Ishikawa (cell line): ENCODE measurements at regions not wholly inside any gene's neighbourhood (a gene's known extent, or its start where the extent isn't known, plus 50 kb on each side); places are given as distances from the start of the nearest gene placed in this dataset.

ENCODE experiments used
- CEBPB ChIP-seq: IDR thresholded peaks from 2 replicates; pipeline ENCODE4 v1.6.1; 2012
- CREB1 ChIP-seq: IDR thresholded peaks from 2 replicates; pipeline ENCODE4 v1.6.1; 2012; ENCODE audit warnings: low read depth
- EGR1 ChIP-seq: IDR thresholded peaks from 2 replicates; pipeline ENCODE4 v1.6.1; 2012
- EP300 ChIP-seq: IDR thresholded peaks from 2 replicates; pipeline ENCODE4 v1.6.1; 2012; ENCODE audit warnings: borderline replicate concordance
- FOXM1 ChIP-seq: IDR thresholded peaks from 2 replicates; pipeline ENCODE4 v1.6.1; 2012; ENCODE audit warnings: low read depth, borderline replicate concordance
- NFIC ChIP-seq: IDR thresholded peaks from 2 replicates; pipeline ENCODE4 v1.6.1; 2012
- RAD21 ChIP-seq: IDR thresholded peaks from 2 replicates; pipeline ENCODE4 v1.6.1; 2012; ENCODE audit warnings: low read depth
- TAF1 ChIP-seq: IDR thresholded peaks from 2 replicates; pipeline ENCODE4 v1.6.1; 2012; ENCODE audit warnings: low read depth, mild to moderate bottlenecking
- TCF12 ChIP-seq: IDR thresholded peaks from 2 replicates; pipeline ENCODE4 v1.6.1; 2012; ENCODE audit warnings: low read depth
- TEAD4 ChIP-seq: IDR thresholded peaks from 2 replicates; pipeline ENCODE4 v1.6.1; 2012
- YY1 ChIP-seq: IDR thresholded peaks from 2 replicates; pipeline ENCODE4 v1.6.1; 2012; ENCODE audit warnings: low read depth
- ZBTB7A ChIP-seq: IDR thresholded peaks from 2 replicates; pipeline ENCODE4 v1.6.1; 2012; ENCODE audit warnings: low read depth
- TF ChIP-seq, protein P1 (sequence below): IDR thresholded peaks from 2 replicates; pipeline ENCODE4 v1.6.1; 2012; ENCODE audit warnings: low read depth, mild to moderate bottlenecking
- TF ChIP-seq, protein P2 (sequence below): IDR thresholded peaks from 2 replicates; pipeline ENCODE4 v1.6.1; 2012
- TF ChIP-seq, protein P3 (sequence below): IDR thresholded peaks from 2 replicates; pipeline ENCODE4 v1.6.1; 2012

DNA sequence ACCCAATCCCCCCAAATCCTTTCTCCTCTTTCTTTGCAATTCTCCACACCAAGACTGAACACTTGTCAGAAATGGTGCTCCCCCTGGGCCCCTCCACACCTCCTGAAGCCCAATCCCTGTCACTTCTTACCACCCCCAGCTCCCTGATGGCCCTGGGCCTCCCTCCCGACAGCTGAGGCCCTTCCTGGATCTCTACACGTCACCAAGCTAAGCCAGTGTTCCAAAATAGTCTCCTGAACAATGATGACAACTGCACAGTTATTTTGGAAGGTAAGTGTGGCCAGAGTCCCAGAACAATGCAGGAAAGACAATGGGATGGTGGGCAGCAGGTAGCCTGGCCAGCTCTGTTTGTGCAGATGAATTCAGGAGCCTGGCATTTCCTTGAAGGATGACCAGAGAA lies 63.7 kb upstream of the PRSS3 start:
- TF ChIP-seq, protein P1, sequence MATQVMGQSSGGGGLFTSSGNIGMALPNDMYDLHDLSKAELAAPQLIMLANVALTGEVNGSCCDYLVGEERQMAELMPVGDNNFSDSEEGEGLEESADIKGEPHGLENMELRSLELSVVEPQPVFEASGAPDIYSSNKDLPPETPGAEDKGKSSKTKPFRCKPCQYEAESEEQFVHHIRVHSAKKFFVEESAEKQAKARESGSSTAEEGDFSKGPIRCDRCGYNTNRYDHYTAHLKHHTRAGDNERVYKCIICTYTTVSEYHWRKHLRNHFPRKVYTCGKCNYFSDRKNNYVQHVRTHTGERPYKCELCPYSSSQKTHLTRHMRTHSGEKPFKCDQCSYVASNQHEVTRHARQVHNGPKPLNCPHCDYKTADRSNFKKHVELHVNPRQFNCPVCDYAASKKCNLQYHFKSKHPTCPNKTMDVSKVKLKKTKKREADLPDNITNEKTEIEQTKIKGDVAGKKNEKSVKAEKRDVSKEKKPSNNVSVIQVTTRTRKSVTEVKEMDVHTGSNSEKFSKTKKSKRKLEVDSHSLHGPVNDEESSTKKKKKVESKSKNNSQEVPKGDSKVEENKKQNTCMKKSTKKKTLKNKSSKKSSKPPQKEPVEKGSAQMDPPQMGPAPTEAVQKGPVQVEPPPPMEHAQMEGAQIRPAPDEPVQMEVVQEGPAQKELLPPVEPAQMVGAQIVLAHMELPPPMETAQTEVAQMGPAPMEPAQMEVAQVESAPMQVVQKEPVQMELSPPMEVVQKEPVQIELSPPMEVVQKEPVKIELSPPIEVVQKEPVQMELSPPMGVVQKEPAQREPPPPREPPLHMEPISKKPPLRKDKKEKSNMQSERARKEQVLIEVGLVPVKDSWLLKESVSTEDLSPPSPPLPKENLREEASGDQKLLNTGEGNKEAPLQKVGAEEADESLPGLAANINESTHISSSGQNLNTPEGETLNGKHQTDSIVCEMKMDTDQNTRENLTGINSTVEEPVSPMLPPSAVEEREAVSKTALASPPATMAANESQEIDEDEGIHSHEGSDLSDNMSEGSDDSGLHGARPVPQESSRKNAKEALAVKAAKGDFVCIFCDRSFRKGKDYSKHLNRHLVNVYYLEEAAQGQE, result no peak
- TF ChIP-seq ZBTB7A, result no peak
- no peak for TF ChIP-seq TAF1
- no peak for TF ChIP-seq EGR1
- TF ChIP-seq EP300, result no peak
- TF ChIP-seq, protein P2, sequence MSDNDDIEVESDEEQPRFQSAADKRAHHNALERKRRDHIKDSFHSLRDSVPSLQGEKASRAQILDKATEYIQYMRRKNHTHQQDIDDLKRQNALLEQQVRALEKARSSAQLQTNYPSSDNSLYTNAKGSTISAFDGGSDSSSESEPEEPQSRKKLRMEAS, result no peak
- no peak for TF ChIP-seq FOXM1
- no peak for TF ChIP-seq NFIC
- no peak for TF ChIP-seq CREB1
- no peak for TF ChIP-seq TEAD4
- TF ChIP-seq CEBPB, result no peak
- TF ChIP-seq TCF12, result no peak
- TF ChIP-seq YY1, result no peak
- no peak for TF ChIP-seq RAD21
- TF ChIP-seq, protein P3, sequence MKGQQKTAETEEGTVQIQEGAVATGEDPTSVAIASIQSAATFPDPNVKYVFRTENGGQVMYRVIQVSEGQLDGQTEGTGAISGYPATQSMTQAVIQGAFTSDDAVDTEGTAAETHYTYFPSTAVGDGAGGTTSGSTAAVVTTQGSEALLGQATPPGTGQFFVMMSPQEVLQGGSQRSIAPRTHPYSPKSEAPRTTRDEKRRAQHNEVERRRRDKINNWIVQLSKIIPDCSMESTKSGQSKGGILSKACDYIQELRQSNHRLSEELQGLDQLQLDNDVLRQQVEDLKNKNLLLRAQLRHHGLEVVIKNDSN, result no peak

DNA sequence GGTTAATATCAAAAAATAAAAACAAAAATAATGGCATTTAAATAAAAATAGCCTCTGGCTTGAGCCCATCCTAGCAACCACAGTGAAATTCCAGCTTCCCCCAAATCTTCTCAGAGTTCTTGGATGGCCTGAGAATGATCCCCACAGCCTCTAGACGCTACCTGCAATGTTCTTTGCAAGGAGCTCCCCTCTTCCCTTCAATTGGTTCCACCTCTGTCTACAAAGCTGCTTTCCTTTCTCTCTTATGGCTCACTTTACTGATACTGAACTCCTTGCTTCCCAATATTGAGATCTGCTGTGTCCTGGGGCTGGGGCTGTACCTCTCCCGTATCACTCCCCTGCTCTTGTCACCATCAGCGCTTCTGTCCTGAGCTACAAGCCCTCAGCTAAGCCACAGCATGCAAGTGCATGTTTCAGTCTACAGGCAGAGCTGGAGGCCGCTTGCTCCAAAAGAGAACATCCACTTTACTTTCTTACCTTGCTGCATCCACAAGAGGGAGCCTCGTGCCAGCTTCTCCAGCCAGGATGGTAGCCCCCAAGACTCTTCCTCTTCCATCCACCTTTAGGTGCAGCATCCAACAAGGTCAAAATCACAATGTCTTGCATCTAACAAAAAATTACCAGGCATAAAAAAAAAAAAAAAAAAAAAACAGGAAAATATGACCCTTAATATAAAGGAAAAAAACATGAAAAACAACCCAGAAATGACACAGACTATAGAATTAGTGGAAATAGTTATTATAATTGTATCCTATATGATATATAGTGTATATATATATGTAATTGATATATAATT lies 57.4 kb upstream of the PRSS3 start:
- TF ChIP-seq RAD21 (peak; percentile 81), YY1 (no peak)

DNA sequence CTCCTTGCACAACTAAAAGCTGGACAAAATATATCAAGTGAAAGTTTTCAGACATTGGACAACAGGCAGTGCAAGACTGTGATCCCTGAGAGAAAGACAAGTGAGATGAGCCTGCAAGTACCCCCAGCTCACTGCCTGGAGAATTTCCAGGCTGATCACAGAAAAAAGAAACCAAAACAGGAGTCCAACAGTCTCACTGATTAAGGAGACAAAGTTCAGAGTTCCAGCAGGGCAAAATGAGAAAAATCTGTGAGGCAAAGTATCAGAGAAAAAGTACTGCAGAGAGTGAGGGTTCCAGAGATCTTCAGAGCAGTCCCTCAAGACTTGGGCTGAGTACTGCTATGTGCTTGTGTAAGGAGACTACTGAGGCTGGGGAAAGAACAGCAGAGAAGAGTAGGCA lies 56.0 kb upstream of the PRSS3 start:
- TF ChIP-seq FOXM1 (no peak), ZBTB7A (no peak), TCF12 (no peak), EP300 (no peak), YY1 (no peak), CEBPB (no peak), CREB1 (no peak), EGR1 (no peak)
- TF ChIP-seq, protein P1, result no peak
- TF ChIP-seq, protein P3, result no peak

DNA sequence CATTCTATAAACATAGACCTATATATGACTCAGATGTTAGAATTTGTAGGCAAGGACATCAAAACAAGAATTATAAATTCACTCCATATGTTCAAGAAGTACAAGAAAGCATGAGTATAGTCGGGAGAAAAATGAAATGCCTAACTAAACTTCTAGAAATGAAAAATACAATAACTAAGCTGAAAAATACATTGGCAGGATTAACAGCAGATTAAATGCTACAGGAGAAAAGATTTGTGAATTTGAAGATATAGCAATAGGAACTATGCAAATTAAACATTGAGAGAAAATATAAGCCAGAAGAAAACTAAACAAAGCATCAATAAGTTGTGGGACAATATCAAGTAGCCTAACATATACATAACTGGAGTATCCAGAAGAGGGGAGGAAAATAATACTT lies 55.3 kb upstream of the PRSS3 start:
- no peak for TF ChIP-seq ZBTB7A
- no peak for TF ChIP-seq FOXM1
- TF ChIP-seq, protein P3, result no peak

DNA sequence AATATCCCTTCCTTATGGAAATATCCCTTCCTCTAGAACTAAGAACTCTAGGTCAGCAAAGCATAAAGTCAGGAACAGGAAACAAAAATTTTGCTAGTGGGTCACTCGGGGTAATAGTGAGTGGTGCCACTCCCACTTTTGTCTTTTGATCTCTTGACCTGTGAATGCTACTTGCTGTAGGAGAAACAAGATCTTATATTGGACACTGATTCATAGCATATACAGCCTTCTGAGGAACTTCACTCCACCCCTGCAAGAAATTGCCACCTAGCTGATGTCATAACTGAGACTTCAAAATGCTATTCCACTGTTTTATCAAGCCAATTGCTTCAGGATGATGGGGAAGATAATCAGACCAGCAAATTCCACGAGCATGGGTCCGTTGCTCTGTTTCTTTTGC lies 53.3 kb upstream of the PRSS3 start:
- TF ChIP-seq YY1, result no peak
- TF ChIP-seq ZBTB7A, result no peak
- TF ChIP-seq TAF1, result no peak
- TF ChIP-seq, protein P2, result no peak
- no peak for TF ChIP-seq EGR1
- TF ChIP-seq TEAD4, result no peak
- TF ChIP-seq, protein P3, result no peak
- no peak for TF ChIP-seq CREB1
- no peak for TF ChIP-seq CEBPB
- TF ChIP-seq FOXM1, result no peak
- TF ChIP-seq TCF12, result no peak
- no peak for TF ChIP-seq EP300
